Kidney epithelial cell (primary cell): ENCODE measurements at regions not wholly inside any gene's neighbourhood (a gene's known extent, or its start where the extent isn't known, plus 50 kb on each side); places are given as distances from the start of the nearest gene placed in this dataset.

Experiments used
- DNase-seq: peaks from one replicate; pipeline ENCODE4 v3.0.0-alpha.2; 2010; ENCODE audit warnings: low read depth
- H3K27me3 ChIP-seq: 2 replicates; pipeline ENCODE4 v1.6.0; 2011; ENCODE audit warnings: low read length; ENCODE audit not compliant: control insufficient read depth, insufficient read depth
- H3K36me3 ChIP-seq: 2 replicates; pipeline ENCODE4 v1.5.1; 2011; ENCODE audit warnings: low read length; ENCODE audit not compliant: control insufficient read depth, insufficient read depth
- H3K4me3 ChIP-seq: 2 replicates; pipeline ENCODE4 v1.5.1; 2011; ENCODE audit warnings: low read depth, mild to moderate bottlenecking, control low read depth, low read length
- TF ChIP-seq, protein P1 (sequence below): IDR thresholded peaks from 2 replicates; pipeline ENCODE4 v1.5.1; 2011; ENCODE audit warnings: mild to moderate bottlenecking, moderate library complexity, low read length, control low read depth, inconsistent platforms; ENCODE audit not compliant: insufficient read depth, poor library complexity, severe bottlenecking

DNA sequence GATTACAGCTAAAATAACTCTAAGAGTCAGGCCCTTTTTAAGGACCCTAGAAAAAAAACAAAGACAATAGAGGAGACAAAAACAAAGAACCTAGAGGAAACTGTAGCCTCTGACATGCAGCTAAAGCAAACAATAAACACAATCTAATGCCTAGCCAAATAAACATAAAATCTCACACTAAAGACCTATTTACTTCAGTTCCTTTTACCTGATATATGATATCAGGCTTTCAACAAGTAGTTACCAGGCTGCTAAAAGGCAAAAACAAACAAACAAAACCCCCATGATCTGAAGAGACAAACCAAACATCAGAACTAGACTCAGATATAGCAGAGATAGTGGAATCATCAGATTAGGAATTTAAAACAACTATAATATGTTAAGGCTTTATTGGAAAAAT lies 226.5 kb upstream of the POU5F2 start:
- no peak for DNase-seq
- H3K4me3 ChIP-seq, result no peak overlapping the region
- no peaks in the 10 kb centered on the region for H3K27me3 ChIP-seq
- no peaks in the 10 kb centered on the region for H3K36me3 ChIP-seq
- TF ChIP-seq, protein P1, sequence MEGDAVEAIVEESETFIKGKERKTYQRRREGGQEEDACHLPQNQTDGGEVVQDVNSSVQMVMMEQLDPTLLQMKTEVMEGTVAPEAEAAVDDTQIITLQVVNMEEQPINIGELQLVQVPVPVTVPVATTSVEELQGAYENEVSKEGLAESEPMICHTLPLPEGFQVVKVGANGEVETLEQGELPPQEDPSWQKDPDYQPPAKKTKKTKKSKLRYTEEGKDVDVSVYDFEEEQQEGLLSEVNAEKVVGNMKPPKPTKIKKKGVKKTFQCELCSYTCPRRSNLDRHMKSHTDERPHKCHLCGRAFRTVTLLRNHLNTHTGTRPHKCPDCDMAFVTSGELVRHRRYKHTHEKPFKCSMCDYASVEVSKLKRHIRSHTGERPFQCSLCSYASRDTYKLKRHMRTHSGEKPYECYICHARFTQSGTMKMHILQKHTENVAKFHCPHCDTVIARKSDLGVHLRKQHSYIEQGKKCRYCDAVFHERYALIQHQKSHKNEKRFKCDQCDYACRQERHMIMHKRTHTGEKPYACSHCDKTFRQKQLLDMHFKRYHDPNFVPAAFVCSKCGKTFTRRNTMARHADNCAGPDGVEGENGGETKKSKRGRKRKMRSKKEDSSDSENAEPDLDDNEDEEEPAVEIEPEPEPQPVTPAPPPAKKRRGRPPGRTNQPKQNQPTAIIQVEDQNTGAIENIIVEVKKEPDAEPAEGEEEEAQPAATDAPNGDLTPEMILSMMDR, result no peak

DNA sequence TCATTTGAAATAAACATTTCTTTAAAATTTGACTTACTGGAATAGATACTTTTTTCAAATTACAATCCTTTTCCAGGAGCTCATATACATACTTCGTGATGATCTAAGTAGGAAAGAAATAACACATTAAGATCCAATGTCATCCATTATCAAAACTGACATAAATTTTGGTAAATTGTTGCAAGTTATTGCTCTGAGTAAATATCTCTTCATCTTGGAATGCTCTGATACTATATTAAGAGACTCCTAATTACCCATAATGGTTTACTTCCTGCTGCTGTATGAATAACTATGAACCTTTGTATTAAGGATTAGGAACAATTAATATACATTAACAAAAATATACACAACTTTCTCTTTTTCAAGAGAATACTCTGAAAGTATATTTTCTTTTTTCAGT lies 223.0 kb upstream of the POU5F2 start:
- DNase-seq, result no peak
- no peak overlapping the region for H3K4me3 ChIP-seq
- H3K36me3 ChIP-seq, result no peaks in the 10 kb centered on the region
- H3K27me3 ChIP-seq, result no peaks in the 10 kb centered on the region
- TF ChIP-seq, protein P1, result no peak

DNA sequence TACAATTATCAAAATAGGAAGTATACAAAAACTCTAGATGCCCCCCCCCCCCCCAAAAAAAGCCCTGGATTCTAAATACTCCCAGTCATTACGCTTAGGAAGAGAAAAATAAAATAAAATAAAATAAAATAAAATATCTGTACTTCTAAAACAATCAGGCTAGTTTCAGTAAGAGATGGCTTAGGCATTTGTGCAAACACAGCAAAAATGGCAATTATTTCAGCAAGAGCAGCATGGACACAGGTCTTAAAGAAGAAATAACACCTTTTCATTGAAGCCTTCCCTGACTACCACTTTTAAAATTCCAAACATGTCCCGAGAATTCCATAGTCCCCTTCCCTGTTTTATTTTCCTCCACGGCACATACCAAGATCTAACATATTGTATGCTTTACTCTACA lies 218.6 kb upstream of the POU5F2 start:
- no peak for DNase-seq
- H3K4me3 ChIP-seq, result no peak overlapping the region
- TF ChIP-seq, protein P1, result no peak
- H3K27me3 ChIP-seq, result no peaks in the 10 kb centered on the region
- no peaks in the 10 kb centered on the region for H3K36me3 ChIP-seq

DNA sequence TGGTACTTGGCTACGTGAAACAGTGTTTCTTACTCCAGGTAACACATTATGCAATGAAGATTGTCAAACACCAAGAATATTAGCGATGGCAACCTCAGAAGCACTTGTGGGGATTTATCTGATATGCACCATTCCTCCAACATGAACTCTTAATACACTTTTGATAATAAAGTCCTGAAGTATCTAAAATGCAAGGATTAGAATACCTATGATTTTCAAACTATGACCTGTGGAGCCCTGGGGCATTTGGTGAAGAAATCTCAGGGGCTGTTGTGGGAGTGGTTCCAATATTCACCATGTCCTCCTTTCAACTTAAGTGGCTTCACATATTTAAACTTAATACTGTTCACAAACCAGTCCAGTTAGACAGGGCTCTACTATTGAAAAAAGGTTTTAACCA lies 214.6 kb upstream of the POU5F2 start:
- DNase-seq, result no peak
- Histone ChIP-seq H3K36me3 (no peaks in the 10 kb centered on the region), H3K27me3 (no peaks in the 10 kb centered on the region), H3K4me3 (no peak overlapping the region)
- TF ChIP-seq, protein P1, result no peak

DNA sequence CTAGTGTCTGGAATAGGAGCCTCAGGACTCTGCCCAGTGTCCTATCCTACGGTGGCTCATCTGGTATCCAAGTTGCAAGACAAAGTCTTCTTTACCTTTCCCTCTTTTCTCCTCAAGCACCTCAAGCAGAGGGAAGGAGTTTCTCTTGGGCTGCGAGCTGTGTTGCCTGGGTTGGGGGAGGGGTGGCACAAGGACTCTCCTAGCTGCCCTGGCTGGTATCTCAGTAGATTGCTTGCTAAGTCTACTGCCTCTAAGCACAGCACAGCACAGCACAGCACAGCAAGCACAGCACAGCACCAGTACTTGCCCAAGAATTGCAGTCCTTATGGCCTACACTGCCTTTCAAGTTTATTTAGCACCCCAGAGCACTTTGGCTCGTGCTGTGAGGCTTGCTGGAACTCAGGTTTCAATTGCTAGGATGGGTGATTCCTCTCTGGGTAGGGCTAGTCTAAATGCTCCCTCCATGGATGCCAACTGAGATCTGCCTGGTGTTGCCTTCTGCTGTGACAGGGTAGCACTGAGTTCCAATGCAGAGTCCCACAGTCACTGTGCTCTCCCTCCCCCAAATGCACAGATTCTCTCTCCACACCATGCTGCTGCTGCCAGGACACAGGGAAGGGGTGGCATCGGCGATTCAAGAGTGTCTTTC lies 213.1 kb upstream of the POU5F2 start:
- H3K27me3 ChIP-seq, result no peaks in the 10 kb centered on the region
- DNase-seq, result no peak
- no peaks in the 10 kb centered on the region for H3K36me3 ChIP-seq
- no peak overlapping the region for H3K4me3 ChIP-seq
- TF ChIP-seq, protein P1, result no peak

DNA sequence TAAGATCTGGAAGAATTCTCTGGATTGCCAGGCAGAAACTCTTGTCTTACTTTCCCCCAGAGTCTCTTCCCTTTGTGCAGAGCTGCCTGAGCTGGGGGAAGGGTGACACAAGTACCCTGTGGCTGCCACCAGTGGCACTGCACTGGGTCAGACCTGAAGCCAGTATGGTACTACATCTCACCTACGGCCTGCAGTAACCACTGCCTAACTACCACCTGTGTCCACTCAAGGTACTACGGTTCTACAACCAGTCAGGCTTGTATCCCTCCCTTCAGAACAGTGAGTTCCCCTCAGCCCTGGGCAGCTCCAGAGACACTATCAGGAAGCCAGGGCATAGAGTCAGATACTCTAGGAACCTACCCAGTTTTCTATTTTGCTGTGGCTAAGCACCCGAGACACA lies 212.0 kb upstream of the POU5F2 start:
- no peak for DNase-seq
- Histone ChIP-seq H3K27me3 (no peaks in the 10 kb centered on the region), H3K4me3 (no peak overlapping the region), H3K36me3 (no peaks in the 10 kb centered on the region)
- TF ChIP-seq, protein P1, result no peak
